NCI-H187 (cell line): ENCODE measurements at regions not wholly inside any gene's neighbourhood (a gene's known extent, or its start where the extent isn't known, plus 50 kb on each side); places are given as distances from the start of the nearest gene placed in this dataset.
"Not testable (repeated sequence)": the region's sequence is repeated elsewhere in the genome, so short reads cannot be mapped to it uniquely, and the experiment has no call there.

ENCODE experiments used
- DNase-seq, 2 experiments: peaks; one replicate each; lab custom pipeline; 2025; lab: John Stamatoyannopoulos, UW

DNA sequence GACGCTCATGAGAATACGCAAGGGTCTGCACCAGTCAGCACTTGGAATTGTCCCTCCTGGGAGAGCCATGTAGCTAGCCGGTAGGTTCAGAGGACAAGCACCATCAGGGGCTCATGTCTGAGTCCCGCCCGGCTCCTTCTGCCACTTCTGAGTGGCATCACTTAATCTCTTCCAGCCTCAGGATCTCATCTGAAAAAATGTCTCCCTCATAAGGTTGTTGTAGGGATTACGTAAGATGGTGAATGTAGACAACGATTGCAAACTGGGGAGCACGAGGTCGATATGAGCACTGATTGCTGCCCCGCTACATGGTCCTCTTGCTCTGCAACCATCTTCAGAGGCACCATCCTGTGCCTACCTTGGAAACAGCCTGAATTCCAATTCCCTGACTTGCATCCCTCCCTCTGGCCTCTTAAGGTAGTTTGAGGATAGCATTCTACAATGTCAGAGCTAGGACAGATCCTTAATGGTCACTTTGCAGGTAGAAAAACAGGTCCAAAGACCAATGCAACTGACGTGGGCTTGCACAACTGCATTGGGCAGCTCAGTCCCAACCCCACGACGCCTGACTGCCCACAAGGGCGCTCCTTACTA lies 115.8 kb upstream of the TMEM45B start:
- DNase-seq = no peak

GRCh38 chr11:129700701-129701100 lies 114.9 kb upstream of the TMEM45B start:
- no peak for DNase-seq

- DNase-seq = no peak
These were observed 113.9 kb upstream of the TMEM45B start for GRCh38 chr11:129701706-129702105.

DNA sequence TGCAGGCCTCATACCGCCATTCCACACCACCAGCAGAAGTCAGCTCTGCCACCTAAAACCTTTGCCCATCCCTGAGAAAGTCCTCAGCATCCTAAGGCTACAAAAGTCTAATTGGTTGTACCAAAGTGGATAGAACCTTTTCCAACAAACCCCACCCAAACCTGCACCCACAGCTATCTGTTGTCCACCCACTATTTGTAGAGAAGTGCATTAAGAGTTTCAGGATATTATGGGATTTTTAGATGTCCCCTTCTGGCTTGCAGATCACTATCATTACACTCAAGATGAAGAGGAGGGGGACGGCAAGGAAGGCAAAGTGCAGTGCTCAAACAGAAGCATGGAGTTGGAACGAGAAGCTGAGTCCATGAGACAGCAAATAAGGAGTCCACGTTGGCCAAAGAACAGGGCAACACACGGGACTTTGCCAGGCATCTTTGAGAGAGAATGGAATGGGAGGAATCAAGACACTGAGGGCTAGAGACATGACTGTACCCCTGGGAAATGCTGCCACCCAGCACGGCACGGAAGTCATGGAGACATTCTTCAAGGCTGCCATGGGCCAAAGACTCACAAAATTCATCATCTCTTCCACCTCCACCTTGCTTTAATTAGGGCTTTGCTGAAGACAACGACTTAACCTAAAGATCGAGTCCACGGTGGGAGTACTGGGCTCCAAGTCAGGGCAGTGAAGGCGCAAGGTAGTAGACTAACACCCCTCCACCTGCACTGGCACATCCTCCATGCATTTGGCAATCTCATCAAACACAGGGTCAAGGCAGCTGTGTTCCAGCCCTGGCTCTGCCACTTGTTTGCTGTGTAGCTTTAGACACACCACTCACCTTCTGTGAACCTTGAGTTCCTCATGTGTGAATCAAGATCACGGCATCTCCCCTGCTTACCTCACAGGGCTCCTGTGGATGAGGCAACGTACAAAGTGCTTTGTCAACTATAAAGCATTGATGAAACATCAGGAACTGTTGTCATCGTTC lies 112.9 kb upstream of the TMEM45B start:
- no peak for DNase-seq

DNA sequence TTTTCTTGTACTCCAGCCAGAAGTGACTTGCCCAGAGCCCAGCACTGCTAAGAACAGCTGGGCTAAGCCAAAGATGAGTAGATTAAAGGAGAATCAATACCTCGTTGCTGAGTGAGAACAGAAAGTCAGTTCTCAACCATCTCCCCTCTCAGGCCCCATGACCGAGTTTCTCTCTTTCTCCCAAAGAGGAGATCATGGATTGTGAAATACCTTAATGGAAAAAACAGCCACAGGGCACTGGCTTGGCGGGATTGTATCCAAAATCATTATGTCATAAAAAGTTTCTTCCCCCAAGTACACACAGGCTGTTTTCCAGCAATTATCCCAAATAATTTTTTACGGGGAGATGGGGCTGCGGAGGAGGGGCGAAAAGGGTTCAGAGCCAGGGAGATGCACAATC lies 111.8 kb upstream of the TMEM45B start:
- no peak for DNase-seq

DNA sequence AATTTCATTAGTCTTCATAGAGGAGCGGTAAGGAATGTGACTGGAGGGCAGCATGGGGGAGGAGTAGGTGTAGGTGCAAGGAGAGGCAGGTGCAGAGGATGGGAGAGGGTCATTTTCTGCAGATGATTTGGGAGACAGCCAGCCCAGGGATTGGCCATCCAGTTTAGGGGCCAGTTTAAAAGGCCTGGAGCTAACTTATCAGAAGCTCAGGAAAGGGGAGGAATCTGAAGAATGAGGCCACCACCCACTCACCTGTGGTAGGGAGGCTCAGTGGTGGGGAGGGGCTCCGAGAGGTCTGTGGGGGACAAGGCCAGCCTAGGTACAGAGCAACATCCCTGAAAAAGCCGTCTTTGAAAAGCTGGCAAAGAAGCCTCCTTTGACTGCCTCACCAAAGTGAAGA lies 110.8 kb upstream of the TMEM45B start:
- no peak for DNase-seq

GRCh38 chr11:129705341-129705740 lies 110.3 kb upstream of the TMEM45B start:
- no peak for DNase-seq

DNA sequence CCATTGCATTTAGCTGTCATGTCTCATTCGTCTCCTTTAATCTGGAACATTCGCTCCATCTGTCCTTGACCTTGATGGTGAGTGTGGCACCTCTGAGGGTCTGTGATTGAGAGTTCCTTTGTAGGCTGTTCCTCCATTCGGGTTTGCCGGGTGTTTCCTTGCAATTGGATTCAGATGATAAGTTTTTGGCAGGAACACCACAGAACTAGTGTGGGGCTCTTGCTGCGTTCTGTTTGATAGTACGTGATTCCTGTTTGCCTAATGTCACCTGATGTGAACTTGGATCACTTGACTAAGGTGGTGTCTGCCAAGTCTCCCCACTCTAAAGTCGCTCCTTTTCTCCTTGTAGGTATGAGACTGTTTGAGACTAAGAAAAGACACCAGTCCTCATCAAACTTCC lies 109.7 kb upstream of the TMEM45B start:
- DNase-seq = no peak

GRCh38 chr11:129709801-129710398 lies 105.7 kb upstream of the TMEM45B start:
- DNase-seq = no peak

DNA sequence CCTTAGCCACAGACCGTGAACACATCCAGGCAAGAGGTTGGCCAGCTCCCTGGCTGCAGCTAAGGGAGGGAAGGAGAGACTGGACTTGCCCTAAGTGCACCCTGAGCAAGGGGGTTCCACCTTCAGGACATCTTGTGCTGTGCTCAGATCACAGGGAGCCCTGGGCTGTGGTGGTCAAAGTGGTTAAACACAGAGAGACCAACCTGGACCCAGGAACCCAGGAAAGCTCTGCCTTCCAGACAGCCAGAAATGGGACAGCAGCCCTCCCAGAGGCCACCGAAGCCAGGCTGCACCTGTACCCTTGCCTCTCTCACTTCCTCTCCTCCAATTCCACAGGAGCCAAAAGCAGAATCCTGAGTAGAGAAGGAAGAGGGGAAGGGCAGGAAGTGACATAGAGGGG lies 105.2 kb upstream of the TMEM45B start:
- DNase-seq = no peak

DNA sequence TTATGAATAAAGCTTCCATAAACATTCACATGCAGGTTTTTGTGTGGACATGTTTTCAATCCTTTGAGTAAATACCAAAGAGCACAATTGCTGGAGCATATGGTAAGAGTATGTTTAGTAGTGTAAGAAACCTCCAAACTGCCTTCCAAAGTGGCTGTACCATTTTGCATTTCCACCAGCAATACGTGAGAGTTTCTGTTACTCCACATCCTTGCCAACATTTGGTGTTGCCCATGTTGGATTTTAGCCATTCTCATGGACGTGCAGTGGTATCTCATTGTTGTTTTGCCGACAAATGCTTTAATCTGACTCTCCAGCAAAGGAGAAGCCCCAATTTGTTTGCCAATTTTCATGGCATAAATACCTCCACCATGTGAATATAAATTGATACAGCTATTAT lies 103.9 kb upstream of the TMEM45B start:
- DNase-seq = no peak

GRCh38 chr11:129712486-129713240 lies 103.0 kb upstream of the TMEM45B start:
- not testable (repeated sequence) for DNase-seq

- DNase-seq = no peak
These were observed 96.6 kb upstream of the TMEM45B start for GRCh38 chr11:129719037-129719436.

DNA sequence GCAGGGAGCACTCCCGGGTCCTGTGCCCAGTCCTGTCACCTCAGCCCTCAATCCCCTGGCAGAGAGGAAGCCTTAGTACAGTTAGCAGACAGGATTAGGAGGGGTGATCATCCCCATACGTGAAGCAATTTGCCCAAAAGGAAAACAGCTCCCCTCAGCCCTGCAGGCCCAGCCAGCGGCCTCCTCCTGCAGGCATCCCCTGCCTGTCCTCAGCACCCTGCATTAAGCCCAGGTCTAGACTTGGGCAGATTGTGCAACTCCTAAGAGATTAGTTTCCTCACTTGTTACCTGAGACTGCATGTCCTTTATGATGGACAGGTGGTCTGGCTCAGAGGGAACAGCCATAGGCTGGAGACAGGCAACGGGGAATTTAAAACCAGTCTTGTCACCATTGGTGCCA lies 95.5 kb upstream of the TMEM45B start:
- DNase-seq = no peak

DNA sequence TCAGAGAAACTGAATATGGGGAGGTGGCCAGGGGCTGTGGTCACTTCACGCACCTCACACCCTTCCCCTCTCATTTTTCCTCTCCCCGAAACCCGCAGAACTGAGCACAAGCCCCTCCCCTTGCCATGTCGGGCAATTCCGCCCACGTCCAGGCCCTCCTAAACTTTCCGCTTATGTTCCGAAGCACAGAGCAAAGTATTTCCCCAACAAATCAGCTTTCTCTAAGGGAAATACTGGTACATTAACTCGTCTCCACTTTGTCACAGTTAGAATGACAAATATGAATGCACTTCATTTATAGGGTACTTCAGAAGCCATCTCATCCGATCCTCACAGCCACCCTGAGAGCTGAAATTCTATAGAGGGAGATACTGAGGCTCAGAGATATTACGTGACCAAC lies 94.7 kb upstream of the TMEM45B start:
- DNase-seq = no peak

DNA sequence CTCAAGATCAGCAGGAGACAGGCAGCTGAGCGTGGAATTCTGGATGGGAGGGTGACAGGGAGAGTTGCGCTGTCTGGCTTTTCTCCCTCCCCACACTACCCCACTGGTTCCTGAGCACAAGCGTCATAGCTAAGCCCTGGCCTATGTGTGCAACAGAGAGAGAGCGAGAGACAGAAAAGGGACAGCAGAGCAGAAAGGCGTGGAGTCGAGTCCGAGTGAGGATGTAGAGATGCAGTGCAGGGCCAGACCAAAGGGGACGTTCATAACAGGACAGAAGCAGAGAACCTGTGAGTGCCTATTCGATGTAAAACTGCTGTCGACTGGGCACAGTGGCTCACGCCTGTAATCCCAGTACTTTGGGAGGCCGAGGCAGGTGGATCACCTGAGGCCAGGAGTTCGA lies 94.0 kb upstream of the TMEM45B start:
- DNase-seq = no peak

DNA sequence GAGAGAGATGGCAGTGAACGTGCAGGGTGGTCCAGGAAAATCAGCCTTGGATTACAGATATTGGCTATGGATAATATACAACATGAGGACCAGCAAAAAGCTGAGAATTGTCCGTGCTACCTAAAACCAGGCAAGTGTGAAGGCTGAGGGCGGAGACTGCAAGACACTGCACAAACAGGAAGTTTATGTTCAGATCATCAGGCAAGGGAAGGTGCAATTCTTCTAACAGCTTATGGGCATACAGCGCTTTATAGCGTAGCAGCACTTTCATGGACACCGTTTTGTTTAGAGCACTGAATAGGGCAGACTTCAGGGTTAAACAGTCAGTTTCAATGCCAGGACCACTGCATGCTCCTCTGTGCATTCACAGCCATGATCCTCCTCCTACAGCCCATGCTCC lies 93.1 kb upstream of the TMEM45B start:
- no peak for DNase-seq

- no peak for DNase-seq
These were observed 92.4 kb upstream of the TMEM45B start for GRCh38 chr11:129723146-129723760.

GRCh38 chr11:129723761-129724162 lies 91.9 kb upstream of the TMEM45B start:
- DNase-seq = no peak

GRCh38 chr11:129724866-129725265 lies 90.8 kb upstream of the TMEM45B start:
- no peak for DNase-seq

DNA sequence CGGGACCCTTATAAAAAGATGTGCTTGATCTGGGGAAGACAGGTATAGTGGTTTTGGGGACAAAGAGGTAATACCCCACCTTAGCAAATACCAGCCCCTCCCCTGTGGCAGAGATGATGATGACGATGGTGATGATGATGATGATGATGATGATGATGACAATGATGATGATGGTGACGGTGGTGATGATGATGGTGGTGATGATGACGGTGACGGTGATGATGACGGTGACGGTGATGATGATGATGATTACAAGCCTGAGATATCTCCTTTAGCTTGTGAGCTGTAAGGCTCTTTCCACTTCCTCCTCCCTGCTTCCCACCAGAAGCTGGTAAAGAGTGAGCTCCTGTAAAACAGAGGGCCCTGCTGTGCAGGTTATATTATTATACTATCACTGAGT lies 89.5 kb upstream of the TMEM45B start:
- DNase-seq = no peak

- DNase-seq = peak; percentile 19 to 53
These were observed 87.1 kb upstream of the TMEM45B start for GRCh38 chr11:129728581-129728980.
